Loucy (cell line): ENCODE measurements at regions not wholly inside any gene's neighbourhood (a gene's known extent, or its start where the extent isn't known, plus 50 kb on each side); places are given as distances from the start of the nearest gene placed in this dataset.

ENCODE experiments used
- H2AFZ ChIP-seq: fragments of 200-600 bp; sonication (generic); 2 replicates; pipeline ENCODE4 v1.6.0; 2016; ENCODE audit warnings: antibody characterized with exemption, mild to moderate bottlenecking, low read length, moderate library complexity
- H3F3A ChIP-seq: fragments of 200-600 bp; 2 replicates; pipeline ENCODE4 v1.6.0; 2016; ENCODE audit warnings: antibody characterized with exemption, low read depth, mild to moderate bottlenecking
- H3K27me3 ChIP-seq: fragments of 200-600 bp; sonication (generic); 2 replicates; pipeline ENCODE4 v1.6.1; 2014; ENCODE audit warnings: low read length, mild to moderate bottlenecking; ENCODE audit not compliant: insufficient read depth, poor library complexity, severe bottlenecking
- H3K36me3 ChIP-seq: fragments of 200-600 bp; sonication (generic); 2 replicates; pipeline ENCODE4 v1.6.1; 2016; ENCODE audit warnings: low read length; ENCODE audit not compliant: insufficient read depth
- H3K4me1 ChIP-seq: fragments of 200-600 bp; sonication (generic); 2 replicates; pipeline ENCODE4 v1.5.1; 2014; ENCODE audit warnings: low read length, mild to moderate bottlenecking; ENCODE audit not compliant: insufficient read depth, poor library complexity, severe bottlenecking
- H3K4me2 ChIP-seq: fragments of 200-600 bp; sonication (generic); 2 replicates; pipeline ENCODE4 v1.6.0; 2014; ENCODE audit warnings: antibody characterized with exemption, low read length, low read depth, mild to moderate bottlenecking; ENCODE audit not compliant: poor library complexity, severe bottlenecking
- H3K4me3 ChIP-seq: fragments of 200-600 bp; sonication (generic); 2 replicates; pipeline ENCODE4 v1.5.1; 2014; ENCODE audit warnings: low read length, mild to moderate bottlenecking, mixed read lengths; ENCODE audit not compliant: poor library complexity, severe bottlenecking
- H3K79me2 ChIP-seq: fragments of 200-600 bp; sonication (generic); 2 replicates; pipeline ENCODE4 v1.6.1; 2014; ENCODE audit warnings: low read length; ENCODE audit not compliant: insufficient read depth
- H3K9ac ChIP-seq: fragments of 200-600 bp; sonication (generic); 2 replicates; pipeline ENCODE4 v1.6.0; 2014; ENCODE audit warnings: mild to moderate bottlenecking, low read depth, low read length, moderate library complexity; ENCODE audit not compliant: poor library complexity, severe bottlenecking
- H3K9me2 ChIP-seq: fragments of 200-600 bp; sonication (generic); replicated peaks from 2 replicates; pipeline ENCODE4 v1.6.1; 2016; ENCODE audit warnings: low read depth, low read length, mixed read lengths
- H3K9me3 ChIP-seq: fragments of 200-600 bp; sonication (generic); 2 replicates; pipeline ENCODE4 v1.6.1; 2014; ENCODE audit warnings: mild to moderate bottlenecking, antibody characterized with exemption, low read length, low read depth; ENCODE audit not compliant: insufficient read depth
- H4K20me1 ChIP-seq: fragments of 200-600 bp; sonication (generic); 2 replicates; pipeline ENCODE4 v1.6.0; 2014; ENCODE audit warnings: antibody characterized with exemption, low read length, mild to moderate bottlenecking; ENCODE audit not compliant: insufficient read depth, poor library complexity, severe bottlenecking
- CTCF ChIP-seq: fragments of 200-600 bp; sonication (generic); conservative IDR thresholded peaks from 2 replicates; pipeline ENCODE4 v1.5.1; 2014; ENCODE audit warnings: mild to moderate bottlenecking, antibody characterized with exemption, low read length
- EZH2phosphoT487 ChIP-seq: fragments of 200-600 bp; IDR thresholded peaks from 2 replicates; pipeline ENCODE4 v1.6.1; 2018; ENCODE audit warnings: antibody characterized with exemption, mild to moderate bottlenecking, moderate library complexity, borderline replicate concordance

- Histone ChIP-seq H3F3A (no peaks in the 10 kb centered on the region), H4K20me1 (no peaks in the 10 kb centered on the region), H3K79me2 (no peaks in the 10 kb centered on the region), H3K9ac (no peak overlapping the region), H3K4me2 (no peak overlapping the region), H3K27me3 (no peaks in the 10 kb centered on the region), H3K4me1 (no peaks in the 10 kb centered on the region), H3K9me2 (no peaks in the 10 kb centered on the region), H2AFZ (no peak overlapping the region), H3K4me3 (no peak overlapping the region), H3K36me3 (no peaks in the 10 kb centered on the region), H3K9me3 (no peaks in the 10 kb centered on the region)
- no peak for TF ChIP-seq EZH2phosphoT487
- TF ChIP-seq CTCF = no peak
These were observed 266.1 kb upstream of the POGK start for GRCh38 chr1:166573199-166573598.

GRCh38 chr1:166579557-166580501 lies 259.4 kb upstream of the POGK start:
- Histone ChIP-seq H3K9me3 (no peaks in the 10 kb centered on the region), H3K4me3 (no peak overlapping the region), H3K27me3 (no peaks in the 10 kb centered on the region), H4K20me1 (no peaks in the 10 kb centered on the region), H3K4me1 (no peaks in the 10 kb centered on the region), H3K9me2 (no peaks in the 10 kb centered on the region), H3K79me2 (no peaks in the 10 kb centered on the region), H3K4me2 (no peak overlapping the region), H3K9ac (no peak overlapping the region), H3K36me3 (no peaks in the 10 kb centered on the region), H2AFZ (no peak overlapping the region), H3F3A (no peaks in the 10 kb centered on the region)
- TF ChIP-seq EZH2phosphoT487 = no peak
- TF ChIP-seq CTCF = no peak

GRCh38 chr1:166588741-166589140 lies 250.5 kb upstream of the POGK start:
- Histone ChIP-seq H3K36me3 (no peaks in the 10 kb centered on the region), H3F3A (no peaks in the 10 kb centered on the region), H3K4me2 (no peak overlapping the region), H4K20me1 (no peaks in the 10 kb centered on the region), H3K4me1 (no peaks in the 10 kb centered on the region), H3K9me3 (no peaks in the 10 kb centered on the region), H2AFZ (no peak overlapping the region), H3K9ac (no peak overlapping the region), H3K79me2 (no peaks in the 10 kb centered on the region), H3K27me3 (no peaks in the 10 kb centered on the region), H3K4me3 (no peak overlapping the region), H3K9me2 (no peaks in the 10 kb centered on the region)
- TF ChIP-seq EZH2phosphoT487 (no peak), CTCF (no peak)
